CD4-positive, CD25-positive, alpha-beta regulatory T cell (primary cell): ENCODE measurements at regions not wholly inside any gene's neighbourhood (a gene's known extent, or its start where the extent isn't known, plus 50 kb on each side); places are given as distances from the start of the nearest gene placed in this dataset.
"Not testable (repeated sequence)": the region's sequence is repeated elsewhere in the genome, so short reads cannot be mapped to it uniquely, and the experiment has no call there.

Source experiments
- ATAC-seq, 2 donors: fragments of 150-1000 bp; cut with Tn5 transposase; one replicate each; pipeline ENCODE4 v1.10.0; 2021; ENCODE audit warnings: low read depth in 2 of 2, moderate number of reproducible peaks in 2 of 2, moderate library complexity in 1 of 2
- DNase-seq, 3 donors: peaks; one replicate each; pipeline versions ENCODE4 v3.0.0 to v3.0.0-alpha.2; 2012 to 2022; ENCODE audit warnings: mixed read lengths in 1 of 3
- H3K27ac ChIP-seq: one replicate; pipeline ENCODE4 v1.7.0; 2013; ENCODE audit warnings: mild to moderate bottlenecking, low read length; ENCODE audit not compliant: insufficient read depth, poor library complexity, severe bottlenecking
- H3K27me3 ChIP-seq: one replicate; pipeline ENCODE4 v1.7.0; 2013; ENCODE audit warnings: low read length; ENCODE audit not compliant: control insufficient read depth, insufficient read depth
- H3K36me3 ChIP-seq: one replicate; pipeline ENCODE4 v1.7.0; 2013; ENCODE audit warnings: mild to moderate bottlenecking, low read length, moderate library complexity; ENCODE audit not compliant: control insufficient read depth, insufficient read depth
- H3K4me1 ChIP-seq: 2 replicates; pipeline ENCODE4 v1.7.0; 2013; ENCODE audit warnings: mild to moderate bottlenecking, low read length; ENCODE audit not compliant: insufficient read depth, control insufficient read depth, poor library complexity, severe bottlenecking
- H3K4me3 ChIP-seq: one replicate; pipeline ENCODE4 v1.7.0; 2013; ENCODE audit warnings: low read depth, mild to moderate bottlenecking, low read length, moderate library complexity
- H3K9me3 ChIP-seq, 2 experiments: 1 replicate in 1 of 2; 2 replicates in 1 of 2; pipeline ENCODE4 v1.7.0; 2013; ENCODE audit warnings: low read length in 2 of 2, mild to moderate bottlenecking in 1 of 2, moderate library complexity in 1 of 2; ENCODE audit not compliant: control insufficient read depth in 2 of 2
- H3K27ac Mint-ChIP-seq, 3 donors: one replicate each; pipeline ENCODE4 v1.8.0; 2020 to 2022; ENCODE audit warnings: mild to moderate bottlenecking in 3 of 3, mixed read lengths in 3 of 3, moderate library complexity in 2 of 3
- H3K27me3 Mint-ChIP-seq: one replicate; pipeline ENCODE4 v1.8.0; 2022; ENCODE audit warnings: mild to moderate bottlenecking, mixed read lengths
- H3K36me3 Mint-ChIP-seq: one replicate; pipeline ENCODE4 v1.8.0; 2020; ENCODE audit warnings: mixed read lengths
- H3K4me1 Mint-ChIP-seq, 4 donors: one replicate each; pipeline ENCODE4 v1.8.0; 2020 to 2022; ENCODE audit warnings: mixed read lengths in 4 of 4, mild to moderate bottlenecking in 1 of 4
- H3K4me3 Mint-ChIP-seq, 4 donors: one replicate each; pipeline ENCODE4 v1.8.0; 2020 to 2022; ENCODE audit warnings: mild to moderate bottlenecking in 4 of 4, mixed read lengths in 4 of 4, moderate library complexity in 3 of 4
- H3K9me3 Mint-ChIP-seq, 7 donors: one replicate each; pipeline ENCODE4 v1.8.0; 2020 to 2022; ENCODE audit warnings: mixed read lengths in 7 of 7, mild to moderate bottlenecking in 3 of 7, moderate library complexity in 2 of 7

- no peak overlapping the region for H3K27ac Mint-ChIP-seq
- Histone ChIP-seq H3K4me3 (no peak overlapping the region), H3K36me3 (no peaks in the 10 kb centered on the region), H3K27me3 (no peaks in the 10 kb centered on the region), H3K9me3 (no peaks in the 10 kb centered on the region), H3K27ac (no peak overlapping the region), H3K4me1 (no peaks in the 10 kb centered on the region)
- no peak for ATAC-seq
- peaks cover 0 to 3% (median 0%) of the 10 kb centered on the region in 7 donors for H3K9me3 Mint-ChIP-seq
- peaks cover 5% of the 10 kb centered on the region for H3K27me3 Mint-ChIP-seq
- peaks cover 3% of the 10 kb centered on the region for H3K36me3 Mint-ChIP-seq
- H3K4me3 Mint-ChIP-seq = no peak overlapping the region
- no peak for DNase-seq
- no peaks in the 10 kb centered on the region for H3K4me1 Mint-ChIP-seq
Observed at GRCh38 chr20:41735949-41736348, 117.8 kb upstream of the CHD6 start.

- H3K9me3 ChIP-seq = no peaks in the 10 kb centered on the region
- DNase-seq (peak in 2 of 3 donors; percentile 8 to 13), ATAC-seq (no peak)
- peaks cover 3% of the 10 kb centered on the region for H3K36me3 Mint-ChIP-seq
- H3K4me1 Mint-ChIP-seq = no peaks in the 10 kb centered on the region
- H3K27me3 ChIP-seq = no peaks in the 10 kb centered on the region
- H3K36me3 ChIP-seq = no peaks in the 10 kb centered on the region
- H3K27ac Mint-ChIP-seq = no peak overlapping the region
- H3K27ac ChIP-seq = no peak overlapping the region
- peaks cover 5% of the 10 kb centered on the region for H3K27me3 Mint-ChIP-seq
- H3K4me3 Mint-ChIP-seq = no peak overlapping the region
- peaks cover 0 to 3% (median 2%) of the 10 kb centered on the region in 7 donors for H3K9me3 Mint-ChIP-seq
- H3K4me3 ChIP-seq = no peak overlapping the region
- H3K4me1 ChIP-seq = no peaks in the 10 kb centered on the region
Observed at GRCh38 chr20:41734506-41734945, 116.3 kb upstream of the CHD6 start.

- Mint-ChIP-seq H3K4me1 (no peaks in the 10 kb centered on the region), H3K27me3 (peaks cover 5% of the 10 kb centered on the region), H3K27ac (no peak overlapping the region), H3K9me3 (peaks cover 0 to 3% (median 2%) of the 10 kb centered on the region in 7 donors), H3K4me3 (no peak overlapping the region), H3K36me3 (peaks cover 3% of the 10 kb centered on the region)
- no peaks in the 10 kb centered on the region for H3K9me3 ChIP-seq
- no peak overlapping the region for H3K27ac ChIP-seq
- ATAC-seq (no peak), DNase-seq (no peak)
- no peaks in the 10 kb centered on the region for H3K36me3 ChIP-seq
- no peak overlapping the region for H3K4me3 ChIP-seq
- no peaks in the 10 kb centered on the region for H3K27me3 ChIP-seq
- no peaks in the 10 kb centered on the region for H3K4me1 ChIP-seq
Observed at GRCh38 chr20:41733151-41733550, 115.0 kb upstream of the CHD6 start.

GRCh38 chr20:41731198-41731597 is 113.0 kb upstream of the CHD6 start:
- not testable (repeated sequence) for H3K4me3 Mint-ChIP-seq, H3K27me3 ChIP-seq, H3K27ac Mint-ChIP-seq, H3K9me3 Mint-ChIP-seq, H3K36me3 ChIP-seq, DNase-seq, H3K9me3 ChIP-seq, H3K27me3 Mint-ChIP-seq, H3K4me1 ChIP-seq, H3K36me3 Mint-ChIP-seq, H3K4me3 ChIP-seq, H3K4me1 Mint-ChIP-seq, ATAC-seq, H3K27ac ChIP-seq

GRCh38 chr20:41727681-41728080 is 109.5 kb upstream of the CHD6 start:
- not testable (repeated sequence) for H3K4me3 ChIP-seq, H3K9me3 Mint-ChIP-seq, H3K9me3 ChIP-seq, H3K4me1 Mint-ChIP-seq, H3K27me3 Mint-ChIP-seq, H3K36me3 Mint-ChIP-seq, ATAC-seq, H3K27ac ChIP-seq, DNase-seq, H3K36me3 ChIP-seq, H3K4me3 Mint-ChIP-seq, H3K27me3 ChIP-seq, H3K4me1 ChIP-seq
- H3K27ac Mint-ChIP-seq = peak overlapping the region in 1 of 3 donors; percentile 12

GRCh38 chr20:41726727-41727126 is 108.5 kb upstream of the CHD6 start:
- ATAC-seq = no peak

GRCh38 chr20:41719151-41719550 is 101.0 kb upstream of the CHD6 start:
- Histone ChIP-seq H3K9me3 (no peaks in the 10 kb centered on the region), H3K36me3 (no peaks in the 10 kb centered on the region), H3K27me3 (peaks cover 4% of the 10 kb centered on the region), H3K4me3 (no peak overlapping the region), H3K4me1 (no peaks in the 10 kb centered on the region), H3K27ac (no peak overlapping the region)
- H3K27ac Mint-ChIP-seq = no peak overlapping the region
- DNase-seq = no peak
- H3K9me3 Mint-ChIP-seq = peaks cover 0 to 3% (median 0%) of the 10 kb centered on the region in 7 donors
- H3K36me3 Mint-ChIP-seq = no peaks in the 10 kb centered on the region
- H3K27me3 Mint-ChIP-seq = peaks cover 14% of the 10 kb centered on the region
- H3K4me1 Mint-ChIP-seq = no peaks in the 10 kb centered on the region
- H3K4me3 Mint-ChIP-seq = no peak overlapping the region
- no peak for ATAC-seq

More at GRCh38 chr20:41726727-41727126, 108.5 kb upstream of the CHD6 start:
- Histone ChIP-seq H3K9me3 (no peaks in the 10 kb centered on the region), H3K36me3 (no peaks in the 10 kb centered on the region), H3K27ac (no peak overlapping the region), H3K4me1 (no peaks in the 10 kb centered on the region), H3K27me3 (no peaks in the 10 kb centered on the region), H3K4me3 (no peak overlapping the region)
- Mint-ChIP-seq H3K27ac (no peak overlapping the region), H3K4me1 (no peaks in the 10 kb centered on the region), H3K36me3 (no peaks in the 10 kb centered on the region), H3K27me3 (peaks cover 15% of the 10 kb centered on the region), H3K4me3 (no peak overlapping the region), H3K9me3 (peaks cover 0 to 2% (median 2%) of the 10 kb centered on the region in 7 donors)
- DNase-seq = no peak

GRCh38 chr20:41717483-41717882 is 99.3 kb upstream of the CHD6 start:
- Histone ChIP-seq H3K36me3 (no peaks in the 10 kb centered on the region), H3K27me3 (peaks cover 4% of the 10 kb centered on the region), H3K9me3 (no peaks in the 10 kb centered on the region), H3K27ac (no peak overlapping the region), H3K4me3 (no peak overlapping the region), H3K4me1 (no peaks in the 10 kb centered on the region)
- H3K4me3 Mint-ChIP-seq = no peak overlapping the region
- ATAC-seq (no peak), DNase-seq (no peak)
- H3K4me1 Mint-ChIP-seq = no peaks in the 10 kb centered on the region
- peaks cover 0 to 1% (median 0%) of the 10 kb centered on the region in 7 donors for H3K9me3 Mint-ChIP-seq
- no peaks in the 10 kb centered on the region for H3K36me3 Mint-ChIP-seq
- H3K27me3 Mint-ChIP-seq = peaks cover 15% of the 10 kb centered on the region
- no peak overlapping the region for H3K27ac Mint-ChIP-seq
